ENCODE measurements at regions not wholly inside any gene's neighbourhood (a gene's known extent, or its start where the extent isn't known, plus 50 kb on each side); places are given as distances from the start of the nearest gene placed in this dataset.
"Not testable (repeated sequence)": the region's sequence is repeated elsewhere in the genome, so short reads cannot be mapped to it uniquely, and the experiment has no call there.

- no peaks in the 10 kb centered on the region for H3K27me3 ChIP-seq
Measured at GRCh38 chr14:38583471-38583870, 327.6 kb upstream of the CLEC14A start.

GRCh38 chr14:38578278-38578681 lies 322.4 kb upstream of the CLEC14A start:
- DNase-seq, result no peak
- Histone ChIP-seq H3K27me3 (no peaks in the 10 kb centered on the region), H3K9me3 (peaks cover 0 to 11% of the 10 kb centered on the region in 2 donors), H3K36me3 (no peaks in the 10 kb centered on the region), H3K27ac (no peak overlapping the region), H3K4me3 (no peak overlapping the region), H3K4me1 (no peaks in the 10 kb centered on the region)
- ATAC-seq, result no peak
- no peak for TF ChIP-seq CTCF (IDR thresholded peaks at IDR 0.05)
- intact Hi-C loops (cut with DNase I), result no loop called here

More at GRCh38 chr14:38583471-38583870, 327.6 kb upstream of the CLEC14A start:
- no peak for ATAC-seq
- no peak overlapping the region for H3K27ac ChIP-seq
- no peaks in the 10 kb centered on the region for H3K36me3 ChIP-seq
- DNase-seq, result no peak
- no peak for TF ChIP-seq CTCF (IDR thresholded peaks at IDR 0.05)
- H3K4me3 ChIP-seq, result no peak overlapping the region
- intact Hi-C loops (cut with DNase I), result no loop called here
- H3K9me3 ChIP-seq, result peaks cover 0 to 7% of the 10 kb centered on the region in 2 donors
- H3K4me1 ChIP-seq, result no peaks in the 10 kb centered on the region

- DNase-seq, result no peak
- Histone ChIP-seq H3K27ac (no peak overlapping the region), H3K27me3 (no peaks in the 10 kb centered on the region), H3K9me3 (peaks cover 0 to 8% of the 10 kb centered on the region in 2 donors), H3K36me3 (no peaks in the 10 kb centered on the region), H3K4me3 (no peak overlapping the region), H3K4me1 (no peaks in the 10 kb centered on the region)
- intact Hi-C loops (cut with DNase I), result no loop called here
- no peak for TF ChIP-seq CTCF (IDR thresholded peaks at IDR 0.05)
- no peak for ATAC-seq
Measured at GRCh38 chr14:38567703-38568102, 311.8 kb upstream of the CLEC14A start.

- H3K27ac ChIP-seq, result no peak overlapping the region
- H3K27me3 ChIP-seq, result no peaks in the 10 kb centered on the region
- no peak overlapping the region for H3K4me3 ChIP-seq
- intact Hi-C loops (cut with DNase I), result no loop called here
- ATAC-seq (no peak), DNase-seq (no peak)
- no peaks in the 10 kb centered on the region for H3K36me3 ChIP-seq
- H3K9me3 ChIP-seq, result peaks cover 0 to 46% of the 10 kb centered on the region in 2 donors
- no peak for TF ChIP-seq CTCF (IDR thresholded peaks at IDR 0.05)
- no peaks in the 10 kb centered on the region for H3K4me1 ChIP-seq
Measured at GRCh38 chr14:38561657-38562056, 305.8 kb upstream of the CLEC14A start.

- H3K36me3 ChIP-seq, result no peaks in the 10 kb centered on the region
- no peaks in the 10 kb centered on the region for H3K27me3 ChIP-seq
- intact Hi-C loops (cut with DNase I), result no loop called here
- no peak for TF ChIP-seq CTCF (IDR thresholded peaks at IDR 0.05)
- DNase-seq (no peak), ATAC-seq (no peak)
- H3K4me3 ChIP-seq, result no peak overlapping the region
- H3K27ac ChIP-seq, result no peak overlapping the region
- H3K9me3 ChIP-seq, result peaks cover 0 to 46% of the 10 kb centered on the region in 2 donors
- no peaks in the 10 kb centered on the region for H3K4me1 ChIP-seq
Measured at GRCh38 chr14:38559711-38560110, 303.8 kb upstream of the CLEC14A start.

- H3K4me3 ChIP-seq; intact Hi-C loops (cut with DNase I); H3K36me3 ChIP-seq; DNase-seq; H3K27me3 ChIP-seq; H3K27ac ChIP-seq; H3K4me1 ChIP-seq; ATAC-seq: not testable (repeated sequence)
- H3K9me3 ChIP-seq, result peaks cover 0 to 36% of the 10 kb centered on the region in 2 donors
Measured at GRCh38 chr14:38557391-38557790, 301.5 kb upstream of the CLEC14A start.

All from left lung (tissue), 4 donors.